Kidney epithelial cell (primary cell): ENCODE measurements at regions not wholly inside any gene's neighbourhood (a gene's known extent, or its start where the extent isn't known, plus 50 kb on each side); places are given as distances from the start of the nearest gene placed in this dataset.

ENCODE experiments used
- DNase-seq: peaks from one replicate; pipeline ENCODE4 v3.0.0-alpha.2; 2010; ENCODE audit warnings: low read depth
- H3K27me3 ChIP-seq: 2 replicates; pipeline ENCODE4 v1.6.0; 2011; ENCODE audit warnings: low read length; ENCODE audit not compliant: control insufficient read depth, insufficient read depth
- H3K36me3 ChIP-seq: 2 replicates; pipeline ENCODE4 v1.5.1; 2011; ENCODE audit warnings: low read length; ENCODE audit not compliant: control insufficient read depth, insufficient read depth
- H3K4me3 ChIP-seq: 2 replicates; pipeline ENCODE4 v1.5.1; 2011; ENCODE audit warnings: low read depth, mild to moderate bottlenecking, control low read depth, low read length
- CTCF ChIP-seq: IDR thresholded peaks from 2 replicates; pipeline ENCODE4 v1.5.1; 2011; ENCODE audit warnings: mild to moderate bottlenecking, moderate library complexity, low read length, control low read depth, inconsistent platforms; ENCODE audit not compliant: insufficient read depth, poor library complexity, severe bottlenecking

DNA sequence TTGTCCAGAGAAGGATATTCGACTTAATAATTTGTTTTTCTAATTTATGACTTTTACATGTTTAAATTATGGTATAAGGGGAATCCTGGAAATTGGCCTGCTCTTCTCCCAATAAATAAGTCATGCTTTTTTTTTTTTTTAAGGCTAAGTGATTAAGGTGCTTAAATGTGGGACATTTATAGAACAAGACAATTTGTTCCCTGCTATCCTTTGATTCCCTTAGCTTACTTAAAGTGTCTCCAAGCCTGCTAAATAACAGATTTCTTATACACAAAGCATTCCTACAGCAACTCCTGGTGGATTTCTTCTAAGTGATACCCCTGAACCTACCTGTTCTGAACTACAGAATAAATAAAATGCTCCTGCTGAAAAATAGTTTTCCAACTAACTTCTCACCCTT is 233.0 kb upstream of the UGT8 start:
- no peak for TF ChIP-seq CTCF
- no peak for DNase-seq
- H3K4me3 ChIP-seq: no peak overlapping the region

GRCh38 chr4:114366368-114366767 is 232.2 kb upstream of the UGT8 start:
- Histone ChIP-seq H3K4me3 (no peak overlapping the region), H3K27me3 (no peaks in the 10 kb centered on the region), H3K36me3 (no peaks in the 10 kb centered on the region)
- no peak for TF ChIP-seq CTCF
- DNase-seq: no peak

More for the DNA sequence above, 233.0 kb upstream of the UGT8 start:
- H3K27me3 ChIP-seq: no peaks in the 10 kb centered on the region
- no peaks in the 10 kb centered on the region for H3K36me3 ChIP-seq

- H3K36me3 ChIP-seq: no peaks in the 10 kb centered on the region
- DNase-seq: no peak
- no peak overlapping the region for H3K4me3 ChIP-seq
- no peaks in the 10 kb centered on the region for H3K27me3 ChIP-seq
- TF ChIP-seq CTCF: no peak
Observed at GRCh38 chr4:114368751-114369150, 229.9 kb upstream of the UGT8 start.

GRCh38 chr4:114373508-114373907 is 225.1 kb upstream of the UGT8 start:
- no peak for TF ChIP-seq CTCF
- DNase-seq: no peak

GRCh38 chr4:114378305-114378903 is 220.2 kb upstream of the UGT8 start:
- no peaks in the 10 kb centered on the region for H3K27me3 ChIP-seq
- TF ChIP-seq CTCF: peak; percentile 61
- DNase-seq: no peak
- H3K4me3 ChIP-seq: no peak overlapping the region
- H3K36me3 ChIP-seq: no peaks in the 10 kb centered on the region

More at GRCh38 chr4:114373508-114373907, 225.1 kb upstream of the UGT8 start:
- no peak overlapping the region for H3K4me3 ChIP-seq
- H3K27me3 ChIP-seq: no peaks in the 10 kb centered on the region
- no peaks in the 10 kb centered on the region for H3K36me3 ChIP-seq

GRCh38 chr4:114383067-114383466 is 215.5 kb upstream of the UGT8 start:
- Histone ChIP-seq H3K4me3 (no peak overlapping the region), H3K36me3 (no peaks in the 10 kb centered on the region), H3K27me3 (no peaks in the 10 kb centered on the region)
- DNase-seq: no peak
- TF ChIP-seq CTCF: no peak
